ENCODE measurements at regions not wholly inside any gene's neighbourhood (a gene's known extent, or its start where the extent isn't known, plus 50 kb on each side); places are given as distances from the start of the nearest gene placed in this dataset.

- intact Hi-C loops (cut with DNase I): no loop called here
Measured at GRCh38 chr4:79652232-79652631, 244.2 kb upstream of the GK2 start.

GRCh38 chr4:79651456-79651855 is 243.4 kb upstream of the GK2 start:
- DNase-seq (ENCODE audit: extremely low spot score): no peak
- H3K4me3 ChIP-seq: no peak overlapping the region
- H3K27ac ChIP-seq (replicated peaks in 1 of 4): peak overlapping the region; percentile 68 to 77 (median 72)
- H3K27me3 ChIP-seq: no peaks in the 10 kb centered on the region
- H3K4me1 ChIP-seq: peaks cover 0 to 36% (median 31%) of the 10 kb centered on the region in 4 donors
- H3K9me3 ChIP-seq: no peaks in the 10 kb centered on the region
- no peak for TF ChIP-seq CTCF (IDR thresholded peaks at IDR 0.05)
- intact Hi-C loops (cut with DNase I): no loop called here
- no peaks in the 10 kb centered on the region for H3K36me3 ChIP-seq

More at GRCh38 chr4:79652232-79652631, 244.2 kb upstream of the GK2 start:
- H3K27ac ChIP-seq (replicated peaks in 1 of 4): peak overlapping the region; percentile 68 to 77 (median 72)
- no peaks in the 10 kb centered on the region for H3K36me3 ChIP-seq
- TF ChIP-seq EP300 (IDR thresholded peaks at IDR 0.05): no peak
- peak in 1 of 2 donors; percentile 49 for TF ChIP-seq POLR2AphosphoS5 (IDR thresholded peaks at IDR 0.05)
- H3K4me3 ChIP-seq: no peak overlapping the region
- peaks cover 0 to 36% (median 31%) of the 10 kb centered on the region in 4 donors for H3K4me1 ChIP-seq
- H3K27me3 ChIP-seq: no peaks in the 10 kb centered on the region
- DNase-seq (ENCODE audit: extremely low spot score): no peak
- H3K9me3 ChIP-seq: peaks cover 0 to 5% (median under 1%) of the 10 kb centered on the region in 4 donors
- WGBS: 30% methylated on average over 4 of the region's 4 CpGs

GRCh38 chr4:79650794-79651431 is 242.9 kb upstream of the GK2 start:
- no peak for DNase-seq (ENCODE audit: extremely low spot score)
- Histone ChIP-seq H3K27me3 (no peaks in the 10 kb centered on the region), H3K27ac (replicated peaks in 1 of 4) (peak overlapping the region; percentile 68 to 77 (median 72)), H3K9me3 (no peaks in the 10 kb centered on the region), H3K4me1 (peaks cover 0 to 36% (median 31%) of the 10 kb centered on the region in 4 donors), H3K36me3 (no peaks in the 10 kb centered on the region), H3K4me3 (no peak overlapping the region)
- no peak for TF ChIP-seq CTCF (IDR thresholded peaks at IDR 0.05)
- no peak for TF ChIP-seq EP300 (IDR thresholded peaks at IDR 0.05)
- TF ChIP-seq POLR2AphosphoS5 (IDR thresholded peaks at IDR 0.05): peak in 1 of 2 donors; percentile 33
- TF ChIP-seq POLR2A (IDR thresholded peaks at IDR 0.05; ENCODE audit: low read depth): no peak
- WGBS: 38% methylated on average over 3 of the region's 3 CpGs
- intact Hi-C loops (cut with DNase I): no loop called here

GRCh38 chr4:79650217-79650616 is 242.2 kb upstream of the GK2 start:
- no peak overlapping the region for H3K4me3 ChIP-seq
- H3K36me3 ChIP-seq: no peaks in the 10 kb centered on the region
- H3K27ac ChIP-seq (replicated peaks in 1 of 4): peak overlapping the region; percentile 68 to 77 (median 72)
- no peak for TF ChIP-seq POLR2A (IDR thresholded peaks at IDR 0.05; ENCODE audit: low read depth)
- TF ChIP-seq POLR2AphosphoS5 (IDR thresholded peaks at IDR 0.05): no peak
- no peak for TF ChIP-seq CTCF (IDR thresholded peaks at IDR 0.05)
- TF ChIP-seq EP300 (IDR thresholded peaks at IDR 0.05): no peak
- DNase-seq (ENCODE audit: extremely low spot score): no peak
- no peaks in the 10 kb centered on the region for H3K9me3 ChIP-seq
- H3K27me3 ChIP-seq: no peaks in the 10 kb centered on the region
- H3K4me1 ChIP-seq: peaks cover 0 to 36% (median 31%) of the 10 kb centered on the region in 4 donors
- intact Hi-C loops (cut with DNase I): no loop called here
- 85% methylated on average over 2 of the region's 2 CpGs for WGBS

- 68% methylated on average over 2 of the region's 2 CpGs for WGBS
- peaks cover 0 to 7% (median 4%) of the 10 kb centered on the region in 4 donors for H3K4me1 ChIP-seq
- intact Hi-C loops (cut with DNase I): no loop called here
Measured at GRCh38 chr4:79645942-79646341, 237.9 kb upstream of the GK2 start.

More at GRCh38 chr4:79645942-79646341, 237.9 kb upstream of the GK2 start:
- no peak overlapping the region for H3K4me3 ChIP-seq
- H3K27ac ChIP-seq (replicated peaks in 1 of 4): no peak overlapping the region
- no peaks in the 10 kb centered on the region for H3K27me3 ChIP-seq
- TF ChIP-seq CTCF (IDR thresholded peaks at IDR 0.05) (no peak), POLR2AphosphoS5 (IDR thresholded peaks at IDR 0.05) (no peak), POLR2A (IDR thresholded peaks at IDR 0.05; ENCODE audit: low read depth) (no peak), EP300 (IDR thresholded peaks at IDR 0.05) (no peak)
- H3K9me3 ChIP-seq: no peaks in the 10 kb centered on the region
- DNase-seq (ENCODE audit: extremely low spot score): no peak
- no peaks in the 10 kb centered on the region for H3K36me3 ChIP-seq

Data from esophagus muscularis mucosa (tissue), 4 donors.